Neural progenitor cell (in vitro differentiated cells): ENCODE measurements at regions not wholly inside any gene's neighbourhood (a gene's known extent, or its start where the extent isn't known, plus 50 kb on each side); places are given as distances from the start of the nearest gene placed in this dataset.

Source experiments
- CTCF ChIP-seq: fragments of 200-600 bp; sonication (generic); IDR thresholded peaks from 2 replicates; pipeline ENCODE4 v1.5.1; 2017; ENCODE audit warnings: antibody characterized with exemption, mild to moderate bottlenecking
- EZH2 ChIP-seq: fragments of 200-600 bp; sonication (generic); IDR thresholded peaks from 2 replicates; pipeline ENCODE4 v1.6.1; 2017; ENCODE audit warnings: antibody characterized with exemption, mild to moderate bottlenecking, moderate library complexity

- TF ChIP-seq CTCF = no peak
- no peak for TF ChIP-seq EZH2
These were observed 94.6 kb downstream of the APOB start for GRCh38 chr2:20949256-20949655.
